PFSK-1 (cell line): ENCODE measurements at regions not wholly inside any gene's neighbourhood (a gene's known extent, or its start where the extent isn't known, plus 50 kb on each side); places are given as distances from the start of the nearest gene placed in this dataset.
A peak's percentile ranks its signal among the peaks of the same experiment; 100 is the strongest.

Experiments used
- FOXP2 ChIP-seq: optimal IDR thresholded peaks from 2 replicates; pipeline ENCODE3; 2011; ENCODE audit warnings: borderline replicate concordance, control low read depth, inconsistent platforms; ENCODE audit not compliant: insufficient read depth; ENCODE audit errors: extremely low read length, extremely low read depth
- POLR2AphosphoS5 ChIP-seq: IDR thresholded peaks from 2 replicates; pipeline ENCODE4 v1.6.1; 2012; ENCODE audit warnings: low read depth, mild to moderate bottlenecking, control low read depth, low read length, moderate library complexity
- REST ChIP-seq, 2 experiments: IDR thresholded peaks; 2 replicates each; pipeline versions ENCODE4 v1.6.1 to v1.8.0; 2011 to 2012; ENCODE audit warnings: low read depth in 2 of 2, low read length in 2 of 2, control low read depth in 1 of 2, inconsistent platforms in 1 of 2, mild to moderate bottlenecking in 1 of 2, moderate library complexity in 1 of 2; ENCODE audit not compliant: insufficient read depth in 1 of 2
- SIN3A ChIP-seq: IDR thresholded peaks from 2 replicates; pipeline ENCODE4 v1.6.1; 2012; ENCODE audit warnings: mild to moderate bottlenecking, low read length, moderate library complexity, borderline replicate concordance; ENCODE audit not compliant: insufficient read depth
- TAF1 ChIP-seq: IDR thresholded peaks from 2 replicates; pipeline ENCODE4 v1.6.1; 2012; ENCODE audit warnings: low read length, control low read depth, borderline replicate concordance; ENCODE audit not compliant: insufficient read depth

GRCh38 chr12:114747012-114747858, 63.3 kb upstream of the TBX3 start:
- TF ChIP-seq REST (IDR thresholded peaks at IDR 0.05; ENCODE audit: insufficient read depth in 1 of 2, low read depth in 2 of 2, low read length in 2 of 2): no peak
- TF ChIP-seq FOXP2: no peak
- no peak for TF ChIP-seq SIN3A
- no peak for TF ChIP-seq TAF1

DNA sequence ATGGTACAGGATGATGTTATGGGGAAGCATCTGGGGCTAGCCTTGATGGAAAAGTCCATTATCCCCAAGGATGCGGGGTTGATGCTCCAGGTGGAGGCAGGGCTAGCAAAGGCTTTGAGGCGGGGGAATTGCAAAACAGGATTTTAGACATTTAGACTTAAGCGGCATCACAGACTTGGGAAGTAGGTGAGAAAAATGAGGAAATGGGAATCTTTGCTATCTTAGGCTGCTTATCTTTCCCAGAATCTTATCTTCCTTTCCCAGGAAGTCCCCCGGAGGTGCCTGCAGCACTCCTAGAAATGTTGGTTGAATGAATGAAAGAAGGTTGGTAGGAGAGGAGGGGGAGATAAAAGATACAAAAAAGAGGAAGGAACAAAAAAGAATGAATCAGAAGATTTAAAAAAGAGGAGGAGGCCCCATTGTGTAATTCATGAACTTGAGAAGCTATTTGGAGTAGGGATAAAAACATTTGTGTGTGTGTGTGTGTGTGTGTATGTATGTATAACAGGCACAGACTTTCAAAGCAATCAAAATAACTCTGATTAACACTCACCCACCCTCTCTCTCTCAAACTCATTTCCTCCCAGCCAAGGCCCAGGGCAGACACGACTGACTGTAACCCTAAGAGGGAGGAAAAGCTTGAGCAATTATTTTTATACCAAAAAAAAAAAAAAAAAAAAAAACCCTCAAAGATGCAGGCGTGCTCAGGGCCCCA, 62.5 kb upstream of the TBX3 start:
- TF ChIP-seq REST (IDR thresholded peaks at IDR 0.05; ENCODE audit: insufficient read depth in 1 of 2, low read depth in 2 of 2, low read length in 2 of 2) (peak in 1 of 2 experiments; percentile 62; a peak in 1 of 4 replicates), SIN3A (0 out of 2 replicates have a peak, but pooled peaks have one; percentile 34), TAF1 (no peak)

- TF ChIP-seq SIN3A: no peak
- TF ChIP-seq TAF1: no peak
- TF ChIP-seq FOXP2: no peak
- TF ChIP-seq POLR2AphosphoS5: no peak
- no peak for TF ChIP-seq REST (IDR thresholded peaks at IDR 0.05; ENCODE audit: insufficient read depth in 1 of 2, low read depth in 2 of 2, low read length in 2 of 2)
These were observed 60.7 kb upstream of the TBX3 start for GRCh38 chr12:114744691-114745090.

- TF ChIP-seq TAF1: no peak
- no peak for TF ChIP-seq POLR2AphosphoS5
- no peak for TF ChIP-seq FOXP2
- TF ChIP-seq SIN3A: no peak
- TF ChIP-seq REST (IDR thresholded peaks at IDR 0.05; ENCODE audit: insufficient read depth in 1 of 2, low read depth in 2 of 2, low read length in 2 of 2): no peak
These were observed 60.3 kb upstream of the TBX3 start for GRCh38 chr12:114744285-114744684.
